G401.6 (cell line): ENCODE measurements at regions not wholly inside any gene's neighbourhood (a gene's known extent, or its start where the extent isn't known, plus 50 kb on each side); places are given as distances from the start of the nearest gene placed in this dataset.
"Not testable (repeated sequence)": the region's sequence is repeated elsewhere in the genome, so short reads cannot be mapped to it uniquely, and the experiment has no call there.

Experiments used
- FAIRE-seq: peaks from 2 replicates; lab custom pipeline; 2012; peaks lifted over from hg19 to GRCh38; lab: Jason Lieb, UNC

DNA sequence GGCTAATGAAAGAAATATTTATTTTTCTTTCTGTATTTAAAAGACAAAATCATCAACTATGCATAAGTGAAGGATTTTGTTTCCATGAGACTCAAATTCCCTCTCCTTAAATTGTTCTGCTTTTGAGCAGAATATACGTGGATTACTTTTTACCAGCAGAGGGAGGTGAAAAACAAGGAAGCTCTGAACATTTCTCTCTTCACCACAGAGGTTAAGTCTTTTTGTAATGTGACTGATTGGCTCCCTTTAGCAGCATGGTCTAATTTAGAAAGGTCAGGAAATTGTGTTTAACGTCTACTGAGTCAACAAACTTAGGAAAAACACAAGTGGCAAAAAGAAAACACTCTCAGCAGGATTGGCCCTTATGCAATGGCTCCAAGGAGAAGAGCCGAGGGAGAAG is 55.1 kb upstream of the F9 start:
- FAIRE-seq = no peak

DNA sequence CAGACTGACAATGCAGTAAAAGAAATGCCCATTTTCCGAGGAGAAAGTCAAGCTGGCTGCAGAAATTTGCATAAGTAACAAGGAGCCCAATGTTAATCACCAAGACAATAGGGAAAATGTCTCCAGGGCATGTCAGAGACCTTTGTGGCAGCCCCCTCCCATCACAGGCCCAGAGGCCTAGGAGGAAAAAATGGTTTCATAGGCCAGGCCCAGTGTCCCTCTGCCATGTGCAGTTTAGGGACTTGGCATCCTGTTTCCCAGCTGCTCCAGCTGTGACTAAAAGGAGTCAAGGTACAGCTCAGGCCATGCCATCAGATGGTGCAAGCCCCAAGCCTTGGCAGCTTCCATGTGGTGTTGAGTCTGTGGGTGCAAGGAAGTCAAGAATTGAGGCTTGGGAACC is 68.6 kb upstream of the F9 start:
- not testable (repeated sequence) for FAIRE-seq

DNA sequence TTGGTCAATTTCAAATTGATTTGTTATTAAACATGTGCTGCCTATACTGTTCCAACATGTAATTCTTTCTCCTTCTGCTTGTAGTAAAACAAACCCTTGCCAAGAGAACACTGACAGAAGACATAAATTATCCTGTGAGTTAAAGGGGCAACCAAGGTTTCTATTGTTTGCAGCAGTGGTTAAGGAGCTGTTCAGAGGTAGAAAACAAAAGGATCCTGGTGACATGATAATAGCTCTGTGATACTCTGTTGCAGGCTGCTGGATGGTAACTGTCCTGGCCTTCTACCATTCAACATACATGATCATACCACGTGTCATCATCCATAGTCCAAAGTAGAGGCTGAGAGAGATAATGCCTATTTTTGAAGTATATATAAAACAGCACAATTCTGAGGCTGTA is 75.8 kb upstream of the F9 start:
- no peak for FAIRE-seq

DNA sequence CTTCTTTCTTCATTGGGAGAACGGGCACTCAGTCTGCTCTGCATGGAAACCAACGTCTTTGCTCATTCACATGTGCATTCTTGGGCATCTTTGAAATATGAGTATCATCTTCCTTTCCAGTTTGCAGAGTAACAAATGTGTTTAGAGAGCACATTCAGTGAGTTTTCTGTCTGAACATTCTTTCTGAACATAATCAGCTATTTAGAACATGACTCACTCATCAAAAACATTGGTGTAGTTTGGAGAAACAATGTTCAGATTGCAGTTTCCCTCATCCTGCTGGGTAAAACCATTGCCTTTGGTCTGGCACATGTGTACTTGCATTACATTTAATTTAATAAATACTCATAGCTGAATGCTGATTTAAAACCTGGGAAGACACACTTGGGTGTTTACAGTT is 81.5 kb upstream of the F9 start:
- no peak for FAIRE-seq

DNA sequence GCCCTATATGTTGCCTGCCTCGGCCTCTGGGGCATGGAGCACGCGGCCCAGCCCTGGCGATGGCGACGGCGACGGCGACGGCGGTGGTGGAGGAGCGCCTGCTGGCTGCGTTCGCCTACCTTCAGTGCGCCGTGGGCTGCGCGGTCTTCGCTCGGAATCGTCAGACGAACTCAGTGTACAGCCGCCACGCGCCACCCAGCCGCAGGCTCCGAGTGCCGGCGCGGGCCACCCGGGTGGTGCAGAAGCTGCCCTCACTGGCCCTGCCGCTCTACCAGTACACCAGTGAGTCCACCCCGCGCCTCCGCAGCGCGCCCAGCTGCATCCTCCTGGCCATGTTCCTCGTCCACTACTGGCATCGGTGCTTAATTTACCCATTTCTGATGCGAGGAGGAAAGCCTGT is 83.7 kb upstream of the F9 start:
- FAIRE-seq = no peak

DNA sequence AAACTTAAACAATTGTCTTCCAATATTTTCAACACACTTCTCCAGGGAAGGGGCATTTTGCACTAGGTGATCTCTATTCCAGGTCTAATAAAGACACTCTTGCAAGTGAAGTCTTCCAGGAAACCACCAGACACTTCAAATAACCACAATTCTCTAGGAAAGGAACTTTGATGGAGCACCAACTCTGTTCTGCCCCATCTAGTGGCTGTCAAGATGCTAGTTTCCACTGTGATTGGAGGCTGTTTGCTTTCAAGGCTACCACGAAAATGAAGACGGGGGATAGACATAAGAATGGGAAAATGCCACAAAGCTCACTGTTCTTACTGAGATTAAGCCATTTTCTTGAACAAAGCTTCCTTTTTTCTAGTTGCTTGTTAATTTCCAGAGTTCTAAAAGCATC is 100.6 kb upstream of the F9 start:
- FAIRE-seq = no peak

DNA sequence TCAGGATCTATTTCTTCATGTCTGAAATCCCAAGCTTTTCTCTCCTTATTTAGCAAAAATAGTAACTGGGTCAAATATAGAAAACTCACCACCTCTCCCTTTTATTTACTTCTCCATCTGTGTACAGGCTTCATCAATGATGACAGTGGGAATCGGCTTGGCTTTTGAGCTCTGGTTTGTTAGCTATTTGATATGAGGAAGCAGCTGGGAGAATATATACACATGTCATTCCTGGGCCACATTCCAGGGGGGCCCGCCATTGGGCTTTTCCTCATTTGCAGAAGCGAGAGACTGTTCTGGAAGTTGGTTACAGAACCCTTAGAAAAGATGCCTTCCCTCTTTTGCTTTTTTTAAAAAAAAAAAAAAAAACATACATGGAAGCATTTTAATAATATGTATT is 107.4 kb upstream of the F9 start:
- no peak for FAIRE-seq

DNA sequence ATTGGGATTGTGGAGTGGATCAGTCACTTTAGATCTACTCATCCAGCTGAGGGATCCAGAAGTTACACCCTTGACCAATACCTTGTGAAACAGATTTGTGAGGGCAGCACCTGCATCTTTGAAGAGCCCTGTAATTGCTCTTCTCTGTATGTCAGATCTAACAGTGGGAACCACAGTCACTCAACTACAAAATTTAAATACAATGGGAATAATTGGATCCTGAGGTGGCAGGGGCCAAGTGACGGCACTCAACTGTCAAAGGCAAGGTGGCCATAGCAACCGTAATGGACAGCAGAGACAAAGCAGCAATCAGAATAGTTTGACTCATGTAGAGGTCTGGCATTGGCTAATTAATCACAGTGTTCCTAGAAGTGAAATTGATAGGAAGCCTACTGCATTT is 132.3 kb upstream of the F9 start:
- not testable (repeated sequence) for FAIRE-seq

DNA sequence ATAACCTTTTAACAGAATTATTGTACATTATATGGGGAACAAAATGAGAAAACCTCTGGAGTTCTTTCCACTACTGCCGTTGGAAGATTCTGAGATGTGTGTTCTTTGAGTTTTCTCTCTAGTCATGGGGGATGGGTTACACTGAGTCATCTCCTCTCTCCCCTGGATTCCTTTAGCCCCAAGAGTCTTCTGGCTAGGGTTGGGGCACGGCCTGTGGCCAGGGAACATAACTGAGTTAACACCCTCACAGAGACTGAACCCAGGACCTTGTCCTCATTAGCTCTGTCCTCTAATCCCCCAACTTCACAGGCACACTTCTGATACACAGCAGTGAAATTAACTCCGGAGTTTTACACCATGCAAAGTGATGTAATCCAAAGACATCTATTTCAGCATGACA is 142.3 kb upstream of the F9 start:
- FAIRE-seq = no peak

DNA sequence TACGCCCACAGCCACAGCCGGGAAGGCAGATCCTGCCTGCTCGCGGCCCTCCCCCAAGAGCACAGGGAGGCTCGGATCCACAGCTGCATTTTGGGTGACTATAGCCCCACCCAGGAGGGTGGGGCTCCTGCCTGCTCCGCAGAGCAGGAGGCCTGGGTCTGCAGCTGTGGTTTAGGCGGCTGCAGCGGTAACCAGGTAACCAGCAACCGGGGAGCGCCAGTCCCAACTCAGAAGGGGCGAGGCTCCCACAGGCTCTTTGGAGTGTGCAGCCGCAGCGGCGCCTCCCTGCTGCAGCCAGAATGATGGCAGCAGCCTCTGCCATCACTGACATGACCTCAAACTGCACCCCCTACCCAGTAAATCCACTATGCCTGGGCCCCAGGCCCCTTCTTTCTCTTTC is 148.0 kb upstream of the F9 start:
- FAIRE-seq = no peak

DNA sequence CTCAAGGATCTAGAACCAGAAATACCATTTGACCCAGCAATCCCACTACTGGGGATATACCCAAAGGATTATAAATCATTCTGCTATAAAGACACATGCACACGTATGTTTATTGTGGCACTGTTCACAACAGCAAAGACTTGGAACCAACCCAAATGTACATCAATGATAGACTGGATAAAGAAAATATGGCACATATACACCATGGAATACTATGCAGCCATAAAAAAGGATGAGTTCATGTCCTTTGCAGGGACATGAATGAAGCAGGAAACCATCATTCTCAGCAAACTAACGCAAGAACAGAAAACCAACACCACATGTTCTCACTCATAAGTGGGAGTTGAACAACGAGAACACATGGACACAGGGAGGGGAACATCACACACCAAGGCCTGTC is 154.0 kb upstream of the F9 start:
- FAIRE-seq = not testable (repeated sequence)

DNA sequence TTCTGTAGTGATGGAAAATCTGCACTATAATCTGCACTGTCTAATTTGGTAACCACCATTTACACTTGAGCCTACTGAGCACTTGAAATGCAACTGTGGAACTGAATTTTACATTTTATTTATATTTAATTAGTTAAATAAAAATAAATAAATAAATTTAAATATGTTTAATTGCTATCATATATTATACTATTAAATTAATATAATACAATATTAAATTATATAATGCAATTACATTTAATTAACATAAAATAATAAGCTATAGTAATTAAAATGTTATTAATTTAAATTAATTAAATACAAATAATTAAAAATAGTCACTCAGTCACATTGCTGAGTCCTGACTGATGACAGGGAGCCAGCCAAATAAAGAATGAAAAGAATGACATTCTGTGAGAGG is 170.2 kb upstream of the F9 start:
- peak; percentile 87 for FAIRE-seq

DNA sequence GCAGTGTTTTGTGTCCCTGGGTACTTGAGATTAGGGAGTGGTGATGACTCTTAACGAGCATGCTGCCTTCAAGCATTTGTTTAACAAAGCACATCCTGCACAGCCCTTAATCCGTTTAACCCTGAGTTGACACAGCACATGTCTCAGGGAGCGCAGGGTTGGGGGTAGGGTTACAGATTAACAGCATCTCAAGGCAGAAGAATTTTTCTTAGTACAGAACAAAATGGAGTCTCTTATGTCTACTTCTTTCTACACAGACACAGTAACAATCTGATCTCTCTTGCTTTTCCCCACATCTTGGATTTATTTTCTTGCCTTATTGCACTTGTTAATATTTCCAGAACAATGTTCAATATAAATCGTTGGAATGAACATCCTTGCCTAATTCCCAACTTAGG is 187.9 kb upstream of the F9 start:
- FAIRE-seq = not testable (repeated sequence)

DNA sequence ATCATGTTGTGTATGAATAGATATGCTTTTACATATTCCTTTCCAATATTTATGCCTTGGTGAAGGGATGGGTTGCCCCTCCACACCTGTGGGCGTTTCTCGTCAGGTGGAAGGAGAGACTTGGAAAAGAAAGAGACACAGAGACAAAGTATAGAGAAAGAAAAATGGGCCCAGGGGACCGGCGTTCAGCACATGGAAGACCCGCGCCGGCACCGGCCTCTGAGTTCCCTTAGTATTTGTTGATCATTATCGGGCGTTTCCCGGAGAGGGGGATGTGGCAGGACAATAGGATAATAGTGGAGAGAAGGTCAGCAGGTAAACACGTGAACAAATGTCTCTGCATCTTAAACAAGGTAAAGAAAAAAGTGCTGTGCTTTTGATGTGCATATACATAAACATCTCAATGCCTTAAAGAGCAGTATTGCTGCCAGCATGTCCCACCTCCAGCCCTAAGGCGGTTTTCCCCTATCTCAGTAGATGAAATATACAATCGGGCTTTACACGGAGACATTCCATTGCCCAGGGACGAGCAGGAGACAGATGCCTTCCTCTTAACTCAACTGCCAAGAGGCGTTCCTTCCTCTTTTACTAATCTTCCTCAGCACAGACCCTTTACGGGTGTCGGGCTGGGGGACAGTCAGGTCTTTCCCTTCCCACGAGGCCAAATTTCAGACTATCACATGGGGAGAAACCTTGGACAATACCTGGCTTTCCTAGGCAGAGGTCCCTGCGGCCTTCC is 188.5 kb upstream of the F9 start:
- FAIRE-seq = not testable (repeated sequence)

DNA sequence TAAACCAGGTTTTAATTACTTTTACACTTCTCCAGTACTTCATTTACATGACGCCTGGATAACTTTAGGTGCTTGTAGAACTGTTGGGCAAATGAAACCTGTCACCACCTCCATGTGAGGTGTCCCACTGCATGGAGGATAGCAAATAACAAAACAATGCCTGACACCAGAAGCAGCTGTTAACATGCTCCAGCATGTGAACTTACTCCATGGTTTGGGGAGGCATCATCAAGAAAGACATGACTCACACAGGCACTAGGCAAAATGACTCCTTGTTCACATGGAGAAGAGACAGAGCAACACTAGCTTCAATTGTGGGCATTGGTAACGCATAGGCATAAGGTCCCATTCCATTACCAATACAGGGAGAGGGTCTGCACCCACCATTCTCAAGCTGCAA is 198.1 kb upstream of the F9 start:
- no peak for FAIRE-seq

DNA sequence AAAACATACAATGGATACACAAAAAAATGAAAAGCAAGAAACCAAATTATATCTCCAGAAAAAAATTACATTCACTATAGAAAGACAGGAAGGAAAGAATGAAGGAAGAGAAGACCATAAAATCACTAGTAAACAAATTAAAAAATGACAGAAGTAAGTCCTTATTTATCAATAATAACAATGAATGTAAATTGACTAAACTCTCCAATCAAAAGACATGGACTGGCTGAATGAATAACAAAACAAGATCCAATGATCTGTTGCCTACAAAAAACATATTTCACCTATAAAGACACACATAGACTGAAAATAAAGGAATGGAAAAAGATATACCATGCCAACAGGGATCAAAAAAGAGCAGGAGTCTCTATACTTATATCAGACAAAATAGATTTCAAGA is 203.2 kb upstream of the F9 start:
- FAIRE-seq = no peak

DNA sequence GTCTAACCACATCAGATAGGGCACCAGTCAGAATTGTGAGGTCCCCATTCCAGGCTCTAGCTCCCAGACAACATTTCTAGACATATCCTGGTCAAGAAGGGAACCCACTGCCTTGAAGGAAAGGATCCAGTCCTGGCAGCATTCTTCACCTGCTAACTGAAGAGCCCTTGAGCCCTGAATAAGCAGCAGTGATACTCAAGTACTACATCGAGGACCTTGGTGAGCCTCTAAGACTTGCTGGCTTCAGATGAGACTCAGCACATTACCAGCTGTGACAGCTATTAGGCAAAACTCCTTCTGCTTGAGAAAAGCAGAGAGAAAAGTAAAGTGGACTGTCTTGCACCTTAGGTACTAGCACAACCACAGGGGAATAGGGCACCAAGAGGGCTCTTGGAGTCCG is 205.8 kb upstream of the F9 start:
- no peak for FAIRE-seq

DNA sequence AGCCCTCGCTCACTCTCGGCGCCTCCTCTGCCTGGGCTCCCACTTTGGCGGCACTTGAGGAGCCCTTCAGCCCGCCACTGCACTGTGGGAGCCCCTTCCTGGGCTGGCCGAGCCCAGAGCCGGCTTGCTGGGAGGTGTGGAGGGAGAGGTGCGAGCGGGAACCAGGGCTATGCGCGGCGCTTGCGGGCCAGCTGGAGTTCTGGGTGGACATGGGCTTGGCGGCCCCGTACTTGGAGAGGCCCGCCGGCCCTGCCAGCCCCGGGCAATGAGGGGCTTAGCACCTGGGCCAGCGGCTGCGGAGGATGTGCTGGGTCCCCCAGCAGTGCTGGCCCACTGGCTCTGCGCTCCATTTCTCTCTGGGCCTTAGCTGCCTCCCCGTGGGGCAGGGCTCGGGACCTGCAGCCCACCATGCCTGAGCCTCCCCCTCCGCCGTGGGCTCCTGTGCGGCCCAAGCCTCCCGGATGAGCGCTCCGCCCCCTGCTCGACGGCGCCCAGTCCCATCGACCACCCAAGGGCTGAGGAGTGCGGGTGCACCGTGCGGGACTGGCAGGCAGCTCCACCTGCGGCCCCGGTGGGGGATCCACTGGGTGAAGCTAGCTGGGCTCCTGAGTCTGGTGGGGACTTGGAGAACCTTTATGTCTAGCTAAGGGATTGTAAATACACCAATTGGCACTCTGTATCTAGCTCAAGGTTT is 209.7 kb upstream of the F9 start:
- FAIRE-seq = not testable (repeated sequence)

DNA sequence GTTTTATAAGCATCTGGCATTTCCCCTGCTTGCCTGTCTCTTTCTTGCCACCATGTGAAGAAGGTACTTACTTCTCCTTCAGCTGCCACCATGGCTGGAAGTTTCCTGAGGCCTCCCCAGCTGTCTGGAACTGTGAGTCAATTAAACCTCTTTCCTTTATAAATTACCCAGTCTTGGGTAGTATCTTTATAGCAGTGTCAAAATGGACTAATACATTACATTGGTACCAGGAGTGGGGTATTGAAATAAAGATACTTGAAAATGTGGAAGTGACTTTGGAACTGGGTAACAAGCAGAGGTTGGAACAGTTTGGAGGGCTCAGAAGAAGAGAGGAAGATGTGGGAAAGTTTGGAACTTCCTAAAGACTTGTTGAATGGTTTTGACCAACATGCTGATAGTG is 223.9 kb upstream of the F9 start:
- FAIRE-seq = not testable (repeated sequence)

DNA sequence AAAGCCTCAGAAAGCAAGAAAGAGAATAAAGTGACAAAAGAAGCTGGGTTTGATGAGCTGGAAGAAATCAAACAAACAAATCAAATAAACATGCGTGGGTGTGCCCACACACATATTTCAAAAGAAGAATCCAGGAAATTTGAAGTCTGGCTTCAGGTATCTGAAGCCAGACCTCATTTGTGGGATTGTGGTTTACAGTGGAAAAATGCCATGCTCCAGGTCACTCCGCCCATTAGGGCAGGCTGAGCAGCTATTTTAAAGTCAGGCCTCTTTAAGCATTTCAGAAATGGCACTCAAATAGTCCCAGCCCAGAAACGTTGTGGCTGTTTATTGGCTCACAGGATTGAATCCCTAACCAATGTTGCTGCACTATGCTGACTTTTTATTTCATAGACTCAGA is 226.1 kb upstream of the F9 start:
- no peak for FAIRE-seq

DNA sequence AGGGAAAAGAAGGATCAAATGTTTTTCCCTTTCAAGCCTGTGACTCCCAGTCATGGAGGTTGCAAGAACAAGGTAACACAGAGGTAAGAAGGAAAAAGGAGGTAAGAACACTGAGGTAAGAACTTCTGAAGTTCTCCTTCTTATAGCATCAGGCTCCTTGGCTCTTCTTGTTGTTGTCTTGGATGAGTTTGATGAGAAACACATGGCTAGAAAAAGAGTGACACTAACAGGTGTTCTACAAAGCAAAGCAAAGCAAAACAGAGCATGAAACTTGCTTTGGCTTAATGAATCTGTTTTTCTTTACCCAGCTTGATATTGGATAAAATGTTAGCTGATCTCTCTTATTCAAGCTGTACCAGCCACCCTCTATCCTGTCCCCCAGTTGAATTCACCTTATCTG is 231.2 kb upstream of the F9 start:
- no peak for FAIRE-seq

DNA sequence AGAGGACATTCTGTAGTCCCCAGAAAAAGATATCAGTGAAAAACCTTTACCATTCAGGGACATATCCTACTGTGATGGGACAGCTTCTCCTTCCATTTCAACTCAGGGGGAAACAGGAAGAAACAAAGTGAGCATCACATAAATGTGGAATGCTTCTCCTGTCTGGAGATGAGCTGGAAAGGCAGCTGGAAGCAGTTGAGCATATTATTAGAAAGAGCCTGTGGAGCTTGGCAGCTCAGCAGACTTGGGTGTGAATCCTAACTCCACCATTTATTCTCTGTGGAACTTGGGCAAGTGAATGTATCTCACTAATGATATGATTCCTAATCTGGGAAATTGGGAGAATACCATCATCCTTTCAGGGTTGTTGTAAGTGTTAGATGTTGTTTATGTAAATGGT is 232.1 kb upstream of the F9 start:
- no peak for FAIRE-seq

DNA sequence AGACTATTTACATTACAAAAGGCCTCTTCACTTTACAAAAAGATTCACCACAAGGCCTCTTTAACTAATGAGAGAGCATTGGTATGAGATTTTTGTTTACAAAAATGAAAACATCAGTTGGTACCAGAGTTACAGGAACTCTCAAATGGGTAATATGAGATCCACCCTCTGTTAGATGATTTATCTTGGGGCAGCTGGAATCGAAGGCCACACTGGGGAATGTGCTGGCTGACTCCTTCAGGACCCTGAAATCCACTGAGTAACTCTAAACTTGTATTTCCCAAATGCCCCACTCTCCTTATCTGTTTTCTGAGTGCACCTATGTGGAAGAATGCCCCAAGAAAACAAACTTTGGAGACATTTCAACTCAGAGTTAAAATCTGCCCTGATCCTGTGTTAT is 232.9 kb upstream of the F9 start:
- no peak for FAIRE-seq

DNA sequence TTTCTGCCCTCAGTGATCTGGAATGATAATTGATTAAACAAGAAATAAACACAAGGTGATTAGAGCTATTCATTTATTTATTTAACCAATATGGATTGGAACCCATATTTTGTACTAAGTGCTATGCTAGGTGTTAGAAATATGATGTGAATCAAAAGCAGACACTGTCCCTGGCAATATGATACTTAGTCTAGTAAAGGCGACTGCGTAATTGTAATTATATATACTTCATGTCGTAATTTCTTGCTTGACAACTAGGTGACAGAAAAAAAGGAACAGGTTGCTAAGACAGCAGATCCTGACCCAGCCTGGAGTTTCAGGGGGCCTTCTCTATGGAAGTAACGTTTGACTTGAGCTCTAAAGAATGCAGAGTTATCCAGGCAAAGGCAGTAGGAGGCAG is 236.5 kb upstream of the F9 start:
- no peak for FAIRE-seq
